IMR-90 (cell line): ENCODE measurements at regions not wholly inside any gene's neighbourhood (a gene's known extent, or its start where the extent isn't known, plus 50 kb on each side); places are given as distances from the start of the nearest gene placed in this dataset.

ENCODE experiments used
- ATAC-seq: fragments of 200-7000 bp; cut with Tn5 transposase; 2 replicates; pipeline ENCODE4 v1.9.1; 2020; ENCODE audit warnings: low read depth, mild to moderate bottlenecking, moderate library complexity
- BruUV-seq: library from RNA; stranded (reverse); fragments of 400-500 nt; replicated peaks from 2 replicates; lab custom pipeline; 2021; lab: Mats Ljungman, UMichigan
- CTCF ChIA-PET: fragments of 300-600 bp; formaldehyde crosslinking; extraction: SDS; loops from one replicate; lab custom pipeline; 2021; ENCODE audit warnings: antibody characterized with exemption; lab: Yijun Ruan, JAX
- POLR2A ChIA-PET: fragments of 300-600 bp; sonication (Branson Sonifier 250); formaldehyde crosslinking; loops from one replicate; lab custom pipeline; 2022; ENCODE audit warnings: antibody characterized with exemption; ENCODE audit not compliant: unreplicated experiment; lab: Charles Lee
- DNase-seq: peaks from one replicate; pipeline ENCODE4 v3.0.0; 2013
- H2AFZ ChIP-seq: replicated peaks from 2 replicates; pipeline ENCODE3; 2013; ENCODE audit warnings: low read length, mild to moderate bottlenecking; ENCODE audit not compliant: poor library complexity
- H2AK5ac ChIP-seq: 2 replicates; pipeline ENCODE4 v1.6.1; 2013; ENCODE audit warnings: low read depth, low read length, inconsistent platforms
- H2AK9ac ChIP-seq: replicated peaks from 2 replicates; pipeline ENCODE3; 2013; ENCODE audit warnings: mild to moderate bottlenecking, low read depth, low read length, moderate library complexity; ENCODE audit not compliant: poor library complexity
- H2BK120ac ChIP-seq: 2 replicates; pipeline ENCODE4 v1.6.1; 2013; ENCODE audit warnings: low read depth, low read length, inconsistent platforms
- H2BK15ac ChIP-seq: 3 replicates; pipeline ENCODE4 v1.6.1; 2013; ENCODE audit warnings: low read depth, low read length, inconsistent platforms
- H2BK20ac ChIP-seq: 2 replicates; pipeline ENCODE4 v1.6.1; 2013; ENCODE audit warnings: low read depth, mild to moderate bottlenecking, inconsistent platforms, low read length, moderate library complexity
- H2BK5ac ChIP-seq: 2 replicates; pipeline ENCODE4 v1.6.1; 2013; ENCODE audit warnings: mild to moderate bottlenecking, low read depth, low read length, inconsistent platforms; ENCODE audit not compliant: poor library complexity, severe bottlenecking
- H3K14ac ChIP-seq: replicated peaks from 2 replicates; pipeline ENCODE4 v1.6.1; 2013; ENCODE audit warnings: low read depth, low read length, inconsistent platforms
- H3K18ac ChIP-seq: 2 replicates; pipeline ENCODE4 v1.6.1; 2013; ENCODE audit warnings: low read depth, low read length, control low read depth
- H3K23ac ChIP-seq: 2 replicates; pipeline ENCODE4 v1.6.1; 2013; ENCODE audit warnings: low read depth, low read length, inconsistent platforms
- H3K27ac ChIP-seq: 2 replicates; pipeline ENCODE4 v1.5.1; 2013; ENCODE audit warnings: mild to moderate bottlenecking, control low read depth, low read length; ENCODE audit not compliant: insufficient read depth
- H3K27me3 ChIP-seq: 2 replicates; pipeline ENCODE4 v1.6.1; 2013; ENCODE audit warnings: low read length; ENCODE audit not compliant: control insufficient read depth, insufficient read depth
- H3K36me3 ChIP-seq: 2 replicates; pipeline ENCODE4 v1.6.1; 2013; ENCODE audit warnings: low read length, mixed read lengths; ENCODE audit not compliant: control insufficient read depth, insufficient read depth
- H3K4ac ChIP-seq: 2 replicates; pipeline ENCODE4 v1.6.1; 2013; ENCODE audit warnings: low read depth, low read length, inconsistent platforms
- H3K4me1 ChIP-seq: 2 replicates; pipeline ENCODE4 v1.6.1; 2013; ENCODE audit warnings: low read length, mixed read lengths; ENCODE audit not compliant: control insufficient read depth, insufficient read depth
- H3K4me2 ChIP-seq: 2 replicates; pipeline ENCODE4 v1.6.1; 2013; ENCODE audit warnings: low read depth, mild to moderate bottlenecking, control low read depth, low read length, moderate library complexity
- H3K4me3 ChIP-seq: 2 replicates; pipeline ENCODE4 v1.5.1; 2013; ENCODE audit warnings: low read depth, mild to moderate bottlenecking, control low read depth, low read length, moderate library complexity; ENCODE audit not compliant: insufficient read depth
- H3K56ac ChIP-seq: 2 replicates; pipeline ENCODE4 v1.6.1; 2013; ENCODE audit warnings: low read length, inconsistent platforms; ENCODE audit not compliant: insufficient read depth; ENCODE audit errors: extremely low read depth
- H3K79me1 ChIP-seq, 2 experiments: 2 replicates each; pipeline ENCODE4 v1.6.1; 2013; ENCODE audit warnings: low read length in 2 of 2, inconsistent platforms in 1 of 2, low read depth in 1 of 2
- H3K9ac ChIP-seq: 2 replicates; pipeline ENCODE4 v1.6.1; 2013; ENCODE audit warnings: low read depth, low read length, control low read depth
- H3K9me1 ChIP-seq: 2 replicates; pipeline ENCODE4 v1.6.1; 2013; ENCODE audit warnings: low read length, inconsistent platforms; ENCODE audit not compliant: insufficient read depth
- H3K9me3 ChIP-seq: 2 replicates; pipeline ENCODE4 v1.6.1; 2013; ENCODE audit warnings: low read length; ENCODE audit not compliant: control insufficient read depth, insufficient read depth
- H4K20me1 ChIP-seq: 2 replicates; pipeline ENCODE4 v1.6.1; 2013; ENCODE audit warnings: low read length, inconsistent platforms; ENCODE audit not compliant: insufficient read depth
- H4K5ac ChIP-seq: 2 replicates; pipeline ENCODE4 v1.6.1; 2013; ENCODE audit warnings: mild to moderate bottlenecking, low read depth, low read length, control low read depth
- H4K8ac ChIP-seq, 2 experiments: 2 replicates each; pipeline ENCODE4 v1.6.1; 2013; ENCODE audit warnings: low read depth in 2 of 2, low read length in 2 of 2, control low read depth in 1 of 2, inconsistent platforms in 1 of 2
- H4K91ac ChIP-seq: 2 replicates; pipeline ENCODE4 v1.6.1; 2013; ENCODE audit warnings: low read depth, low read length, inconsistent platforms; ENCODE audit not compliant: insufficient read depth
- BHLHE40 ChIP-seq: fragments of 150-350 bp; IDR thresholded peaks from 2 replicates; pipeline ENCODE4 v1.6.1; 2016; ENCODE audit warnings: mild to moderate bottlenecking, low read depth, low read length
- CEBPB ChIP-seq: IDR thresholded peaks from 2 replicates; pipeline ENCODE4 v1.6.1; 2012; ENCODE audit warnings: low read depth, low read length, improper control_type of control experiment
- CHD1 ChIP-seq: IDR thresholded peaks from 2 replicates; pipeline ENCODE4 v1.6.1; 2012; ENCODE audit warnings: low read depth, low read length, improper control_type of control experiment
- MAFK ChIP-seq: IDR thresholded peaks from 2 replicates; pipeline ENCODE4 v1.6.1; 2012; ENCODE audit warnings: low read depth, low read length, improper control_type of control experiment
- MAZ ChIP-seq: IDR thresholded peaks from 2 replicates; pipeline ENCODE4 v1.6.1; 2012; ENCODE audit warnings: low read depth, mild to moderate bottlenecking, low read length, improper control_type of control experiment, moderate library complexity, borderline replicate concordance
- NFE2L2 ChIP-seq: fragments of 150-350 bp; IDR thresholded peaks from 2 replicates; pipeline ENCODE4 v1.6.1; 2016; ENCODE audit warnings: low read depth, mild to moderate bottlenecking, low read length
- POLR2A ChIP-seq: IDR thresholded peaks from 2 replicates; pipeline ENCODE4 v1.6.1; 2012; ENCODE audit warnings: mild to moderate bottlenecking, low read depth, low read length
- RAD21 ChIP-seq: IDR thresholded peaks from 2 replicates; pipeline ENCODE4 v1.6.1; 2012; ENCODE audit warnings: low read length, improper control_type of control experiment
- RCOR1 ChIP-seq: IDR thresholded peaks from 2 replicates; pipeline ENCODE4 v1.6.1; 2012; ENCODE audit warnings: mild to moderate bottlenecking, low read length, improper control_type of control experiment; ENCODE audit not compliant: insufficient replicate concordance
- RFX5 ChIP-seq: IDR thresholded peaks from 2 replicates; pipeline ENCODE4 v1.8.0; 2012; ENCODE audit warnings: low read depth, mild to moderate bottlenecking, low read length, moderate library complexity
- SMC3 ChIP-seq: fragments of 150-350 bp; IDR thresholded peaks from 2 replicates; pipeline ENCODE4 v1.6.1; 2016; ENCODE audit warnings: low read depth, mild to moderate bottlenecking, antibody characterized with exemption, low read length, moderate library complexity
- WGBS, 2 experiments: methylation state at CpG; one replicate each; pipeline versions ENCODE4 v1.1.5 to v1.1.7; 2013; ENCODE audit warnings: missing lambda C conversion rate in 2 of 2; ENCODE audit not compliant: insufficient read length in 1 of 2; ENCODE audit errors: extremely low coverage in 2 of 2; 5-methylcytosine and 5-hydroxymethylcytosine counted together
- dilution Hi-C: fragments of 300-500 bp; cut with HindIII; formaldehyde crosslinking; loops from one replicate; pipeline ENCODE4 v1.14.3; 2018; ENCODE audit warnings: low sequenced_read_pairs; ENCODE audit not compliant: unreplicated experiment
- in situ Hi-C: fragments of 300-500 bp; cut with MboI; formaldehyde crosslinking; loops from 3 replicates; pipeline ENCODE4 v1.14.3; 2019; ENCODE audit warnings: low sequenced_read_pairs, inconsistent platforms, mixed read lengths
- intact Hi-C: fragments of 100-400 bp; cut with micrococcal nuclease; formaldehyde crosslinking; loops from 2 replicates; pipeline ENCODE4 v1.10.0; 2022
- TF ChIP-seq, protein P1 (sequence below): fragments of 150-350 bp; IDR thresholded peaks from 2 replicates; pipeline ENCODE4 v1.6.1; 2017; ENCODE audit warnings: mild to moderate bottlenecking, antibody characterized with exemption, low read length, low read depth
- TF ChIP-seq, protein P2 (sequence below): fragments of 150-350 bp; IDR thresholded peaks from 2 replicates; pipeline ENCODE4 v1.6.1; 2016; ENCODE audit warnings: low read depth, mild to moderate bottlenecking, low read length, moderate library complexity, borderline replicate concordance

DNA sequence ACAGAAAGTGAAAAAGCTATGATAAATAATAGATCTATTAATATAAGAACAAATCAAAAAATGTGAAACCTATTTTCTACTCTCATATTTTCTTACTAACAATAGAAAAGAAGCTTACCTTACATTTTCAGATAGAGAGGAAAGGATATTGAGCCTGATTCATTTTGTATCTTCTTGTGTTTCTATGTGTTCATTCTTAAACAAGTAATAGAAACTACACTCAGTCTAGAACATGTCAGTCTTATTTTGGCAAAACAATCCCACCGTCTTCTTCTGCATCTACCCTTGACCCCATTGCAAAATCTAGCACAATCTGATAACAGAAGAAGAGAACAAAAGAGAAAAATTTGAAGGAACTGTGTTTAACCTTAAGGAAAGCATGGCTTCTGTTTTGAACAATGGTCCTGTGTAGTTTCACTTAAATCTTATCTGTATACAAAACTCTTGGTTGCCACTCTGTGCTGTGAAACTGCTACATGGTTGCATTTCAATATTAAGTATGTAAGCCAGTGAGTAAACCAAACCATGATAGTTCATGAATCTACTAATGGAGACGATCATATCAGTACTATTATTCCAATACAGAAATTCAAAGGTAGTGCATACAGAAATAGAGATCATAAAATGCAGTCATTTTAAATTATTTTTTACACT lies 69.5 kb upstream of the LGSN start:
- Histone ChIP-seq H3K27me3 (no peaks in the 10 kb centered on the region), H3K18ac (no peak overlapping the region), H3K4me3 (no peak overlapping the region), H2AK9ac (no peak overlapping the region), H4K8ac (no peak overlapping the region), H3K4me2 (no peak overlapping the region), H3K9ac (no peak overlapping the region), H3K9me1 (no peaks in the 10 kb centered on the region), H3K9me3 (no peaks in the 10 kb centered on the region), H3K4ac (no peak overlapping the region), H4K91ac (no peak overlapping the region), H3K56ac (no peak overlapping the region), H2BK20ac (no peak overlapping the region), H2BK120ac (no peak overlapping the region), H3K36me3 (no peaks in the 10 kb centered on the region), H4K20me1 (no peaks in the 10 kb centered on the region), H4K5ac (no peak overlapping the region), H2AK5ac (no peak overlapping the region), H3K79me1 (no peaks in the 10 kb centered on the region), H3K27ac (no peak overlapping the region), H2BK15ac (no peak overlapping the region), H2AFZ (no peak overlapping the region), H3K23ac (no peak overlapping the region), H2BK5ac (no peak overlapping the region), H3K14ac (no peak overlapping the region), H3K4me1 (no peaks in the 10 kb centered on the region)
- intact Hi-C loops, result no loop called here
- in situ Hi-C loops, result no loop called here
- WGBS, 2 experiments, result no CpG with 5 or more reads among the region's 2 CpGs
- ATAC-seq, result no peak
- dilution Hi-C loops, result no loop called here
- DNase-seq, result no peak
- TF ChIP-seq MAFK, result no peak
- TF ChIP-seq RFX5, result no peak
- TF ChIP-seq BHLHE40, result no peak
- TF ChIP-seq, protein P1, sequence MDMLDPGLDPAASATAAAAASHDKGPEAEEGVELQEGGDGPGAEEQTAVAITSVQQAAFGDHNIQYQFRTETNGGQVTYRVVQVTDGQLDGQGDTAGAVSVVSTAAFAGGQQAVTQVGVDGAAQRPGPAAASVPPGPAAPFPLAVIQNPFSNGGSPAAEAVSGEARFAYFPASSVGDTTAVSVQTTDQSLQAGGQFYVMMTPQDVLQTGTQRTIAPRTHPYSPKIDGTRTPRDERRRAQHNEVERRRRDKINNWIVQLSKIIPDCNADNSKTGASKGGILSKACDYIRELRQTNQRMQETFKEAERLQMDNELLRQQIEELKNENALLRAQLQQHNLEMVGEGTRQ, result no peak
- TF ChIP-seq RCOR1, result no peak
- no peak for TF ChIP-seq RAD21
- TF ChIP-seq POLR2A, result no peak
- TF ChIP-seq CHD1, result no peak
- TF ChIP-seq CEBPB, result no peak
- no peak for TF ChIP-seq MAZ
- TF ChIP-seq, protein P2, sequence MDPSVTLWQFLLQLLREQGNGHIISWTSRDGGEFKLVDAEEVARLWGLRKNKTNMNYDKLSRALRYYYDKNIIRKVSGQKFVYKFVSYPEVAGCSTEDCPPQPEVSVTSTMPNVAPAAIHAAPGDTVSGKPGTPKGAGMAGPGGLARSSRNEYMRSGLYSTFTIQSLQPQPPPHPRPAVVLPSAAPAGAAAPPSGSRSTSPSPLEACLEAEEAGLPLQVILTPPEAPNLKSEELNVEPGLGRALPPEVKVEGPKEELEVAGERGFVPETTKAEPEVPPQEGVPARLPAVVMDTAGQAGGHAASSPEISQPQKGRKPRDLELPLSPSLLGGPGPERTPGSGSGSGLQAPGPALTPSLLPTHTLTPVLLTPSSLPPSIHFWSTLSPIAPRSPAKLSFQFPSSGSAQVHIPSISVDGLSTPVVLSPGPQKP, result no peak
- no peak for TF ChIP-seq SMC3
- no peak for TF ChIP-seq NFE2L2
- ChIA-PET CTCF (no interaction called here), POLR2A (no interaction called here)
- no TSS peak for BruUV-seq
